Stimulated activated CD8-positive, alpha-beta memory T cell treated with anti-CD3 and anti-CD28 coated beads, Interleukin-12 subunit alpha, Interleukin-12 subunit beta, amount 100 ng/mL, for 24 hours (primary cell): ENCODE measurements at regions not wholly inside any gene's neighbourhood (a gene's known extent, or its start where the extent isn't known, plus 50 kb on each side); places are given as distances from the start of the nearest gene placed in this dataset.
"Not testable (repeated sequence)": the region's sequence is repeated elsewhere in the genome, so short reads cannot be mapped to it uniquely, and the experiment has no call there.

Experiments
- DNase-seq: peaks from one replicate; pipeline ENCODE4 v3.0.0-alpha.2; 2020; ENCODE audit errors: extremely low read depth

- no peak for DNase-seq
Observed at GRCh38 chr2:234564699-234565098, 67.8 kb upstream of the ARL4C start.

DNA sequence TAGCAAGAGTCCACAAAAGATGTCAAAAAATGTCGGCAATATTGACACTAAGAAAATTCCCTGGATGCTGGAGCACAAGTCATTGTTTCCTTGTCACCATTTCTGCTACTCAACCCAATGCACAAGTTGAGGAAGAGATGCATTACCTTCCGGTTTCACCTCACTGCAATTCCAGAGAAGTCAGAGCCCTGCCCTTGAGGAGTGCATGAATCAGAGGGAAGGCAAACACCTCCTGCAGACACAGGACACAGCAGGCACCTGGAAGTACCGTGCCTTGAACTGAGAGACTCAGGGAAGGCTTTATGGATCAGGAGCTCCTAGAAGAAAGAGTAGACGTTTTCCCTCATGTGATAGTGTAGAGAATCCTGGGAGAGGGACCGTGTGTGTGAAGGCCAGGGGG lies 62.7 kb upstream of the ARL4C start:
- no peak for DNase-seq

GRCh38 chr2:234558642-234559041 lies 61.8 kb upstream of the ARL4C start:
- no peak for DNase-seq

- no peak for DNase-seq
Observed at GRCh38 chr2:234556848-234557573, 60.1 kb upstream of the ARL4C start.

- no peak for DNase-seq
Observed at GRCh38 chr2:234555616-234556249, 58.9 kb upstream of the ARL4C start.

GRCh38 chr2:234555161-234555560 lies 58.3 kb upstream of the ARL4C start:
- no peak for DNase-seq

DNA sequence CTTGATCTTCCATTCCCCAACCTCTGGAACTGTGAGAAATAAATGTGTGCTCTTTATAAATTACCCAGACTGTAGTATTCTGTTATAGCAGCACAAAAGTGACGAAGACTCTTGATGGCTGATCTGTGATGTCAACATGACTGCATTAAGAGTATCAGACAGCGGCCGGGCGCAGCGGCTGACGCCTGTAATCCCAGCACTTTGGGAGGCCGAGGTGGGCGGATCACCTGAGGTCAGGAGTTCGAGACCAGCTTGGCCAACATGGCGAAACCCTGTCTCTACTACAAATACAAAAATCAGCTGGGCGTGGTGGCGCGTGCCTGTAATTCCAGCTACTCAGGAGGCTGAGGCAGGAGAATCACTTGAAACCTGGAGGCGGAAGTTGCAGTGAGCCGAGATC lies 56.3 kb upstream of the ARL4C start:
- DNase-seq = not testable (repeated sequence)

DNA sequence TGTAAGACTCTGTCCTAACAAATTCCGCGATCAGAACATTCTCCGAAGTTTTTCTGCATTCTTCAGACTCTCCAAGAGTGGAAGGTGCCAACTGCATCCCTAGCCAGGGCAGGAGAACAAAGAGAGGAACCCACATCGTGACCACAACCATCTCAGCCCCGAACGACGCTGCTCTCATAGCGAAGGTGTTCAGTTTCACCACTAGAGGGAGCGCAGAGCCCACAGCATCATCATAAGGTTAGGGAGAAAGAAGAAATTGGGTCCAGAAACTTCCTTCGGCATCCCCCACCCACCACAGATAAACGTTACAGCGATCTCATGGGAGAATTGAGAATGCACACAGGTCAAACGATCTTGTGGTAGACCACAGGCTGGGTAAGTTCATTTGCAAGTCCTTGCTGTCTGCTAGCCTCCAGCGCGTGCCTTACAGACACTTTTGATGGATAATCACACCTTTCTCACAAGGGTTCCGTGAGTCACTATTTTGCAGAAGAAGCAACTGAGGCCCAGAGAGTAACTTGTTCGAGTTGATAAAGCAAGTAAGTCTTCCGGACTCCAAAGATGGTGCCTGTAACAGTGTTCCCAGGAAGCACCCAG lies 53.7 kb upstream of the ARL4C start:
- no peak for DNase-seq

DNA sequence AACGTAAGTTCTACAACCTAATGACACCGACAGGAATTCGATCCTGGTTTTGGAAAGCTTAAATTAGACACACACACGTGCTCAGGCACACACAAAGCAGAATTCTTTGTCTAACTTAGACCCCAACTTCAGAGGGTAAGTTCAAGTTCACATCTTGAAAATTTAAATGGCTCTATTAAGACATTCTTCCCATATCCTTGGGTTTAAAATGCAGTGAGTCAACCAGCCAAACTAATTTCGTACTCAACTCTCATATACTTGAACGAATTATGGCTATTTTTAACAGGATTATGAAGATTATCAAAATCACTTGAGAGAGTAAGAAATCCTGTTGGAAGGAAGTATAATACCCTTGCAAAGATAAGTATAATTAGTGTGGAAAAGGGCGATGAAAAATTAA lies 53.2 kb upstream of the ARL4C start:
- no peak for DNase-seq

DNA sequence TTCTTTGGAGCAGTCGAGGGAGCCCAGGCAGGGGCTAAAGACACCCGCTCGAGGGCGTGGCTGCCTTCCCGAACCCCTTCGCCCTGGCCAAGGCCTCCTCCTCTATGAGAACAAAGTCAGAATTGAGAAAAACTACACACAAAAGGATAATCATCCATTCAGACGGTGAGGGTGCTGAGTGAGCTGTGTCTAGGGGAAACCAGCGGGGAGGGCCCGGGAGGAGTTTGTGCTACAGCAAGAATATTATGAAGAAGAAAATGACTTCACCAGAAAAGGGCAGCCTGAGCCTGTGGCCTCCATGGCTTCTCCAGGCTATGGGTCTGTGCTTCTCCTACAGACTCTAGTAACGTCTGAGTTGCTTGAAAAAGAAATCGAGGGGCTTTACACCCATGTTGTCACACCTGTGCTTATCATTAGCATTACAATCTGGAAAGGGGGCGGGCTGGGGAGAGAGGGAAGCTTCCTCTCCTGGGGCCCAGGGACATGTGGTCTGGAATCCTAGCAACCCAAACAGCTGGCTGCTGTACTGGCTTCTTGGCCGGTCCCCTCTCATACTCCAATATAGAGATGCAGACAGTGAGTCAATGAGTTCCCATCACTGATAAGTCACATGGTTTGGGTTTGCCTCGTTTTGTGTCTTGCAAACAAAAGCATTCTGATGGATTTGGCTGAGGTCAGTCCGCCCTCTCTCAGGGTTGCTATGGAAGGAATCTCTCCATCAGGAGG lies 52.0 kb upstream of the ARL4C start:
- no peak for DNase-seq

DNA sequence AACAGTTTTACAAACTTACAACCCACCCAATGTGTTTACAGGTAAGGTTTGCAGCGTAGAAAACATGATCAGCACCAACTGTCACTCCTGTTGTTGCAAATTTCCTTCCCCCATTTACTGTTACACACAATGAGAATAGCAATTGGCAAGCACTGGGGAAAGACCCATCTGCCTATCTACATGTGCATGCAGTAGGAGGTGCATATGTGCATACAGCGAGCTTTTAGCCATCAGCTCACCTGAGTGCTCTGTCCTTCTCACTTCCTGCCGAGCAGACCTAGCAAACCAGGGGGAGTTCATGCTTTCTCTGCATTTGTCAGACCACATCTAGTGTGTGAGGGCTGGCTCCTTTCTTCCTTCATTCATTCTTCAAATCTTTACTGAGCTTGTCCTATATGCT lies 49.9 kb upstream of the ARL4C start:
- no peak for DNase-seq
